WTC11 (cell line): ENCODE measurements at regions not wholly inside any gene's neighbourhood (a gene's known extent, or its start where the extent isn't known, plus 50 kb on each side); places are given as distances from the start of the nearest gene placed in this dataset.

Experiments used
- ESRRA ChIP-seq: sonication (generic); formaldehyde crosslinking; IDR thresholded peaks from 2 replicates; pipeline ENCODE4 v1.8.1; 2022; ENCODE audit warnings: mild to moderate bottlenecking, missing genetic modification reagents, borderline replicate concordance
- NFYB ChIP-seq: sonication (generic); formaldehyde crosslinking; conservative IDR thresholded peaks from 2 replicates; pipeline ENCODE4 v1.8.0; 2022; ENCODE audit warnings: low read depth, missing genetic modification reagents
- TF ChIP-seq, protein P1 (sequence below): sonication (generic); formaldehyde crosslinking; IDR thresholded peaks from 2 replicates; pipeline ENCODE4 v1.8.0; 2022; ENCODE audit warnings: missing genetic modification reagents

DNA sequence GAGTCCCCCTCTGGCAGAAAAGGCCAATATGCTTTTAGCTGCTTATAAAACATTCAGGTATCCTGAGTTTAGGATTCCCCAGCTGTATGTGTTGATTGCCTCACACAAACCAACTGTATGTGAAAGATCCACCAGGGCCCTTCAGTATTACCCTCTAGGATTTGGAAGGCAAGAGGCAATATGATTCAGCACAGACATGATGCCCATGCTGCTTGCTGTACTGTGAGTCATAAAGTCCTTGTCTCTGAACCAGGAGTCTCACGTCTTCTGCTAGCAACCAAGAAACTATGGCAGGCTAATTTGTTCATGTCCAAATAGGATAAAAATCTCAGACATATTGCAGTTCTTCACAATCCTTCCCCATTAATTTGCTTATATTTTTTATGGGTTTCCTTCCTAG is 789.2 kb upstream of the SLC35B3 start:
- TF ChIP-seq ESRRA (CRISPR knock-in tag) (no peak), NFYB (CRISPR knock-in tag) (no peak)
- TF ChIP-seq, protein P1, sequence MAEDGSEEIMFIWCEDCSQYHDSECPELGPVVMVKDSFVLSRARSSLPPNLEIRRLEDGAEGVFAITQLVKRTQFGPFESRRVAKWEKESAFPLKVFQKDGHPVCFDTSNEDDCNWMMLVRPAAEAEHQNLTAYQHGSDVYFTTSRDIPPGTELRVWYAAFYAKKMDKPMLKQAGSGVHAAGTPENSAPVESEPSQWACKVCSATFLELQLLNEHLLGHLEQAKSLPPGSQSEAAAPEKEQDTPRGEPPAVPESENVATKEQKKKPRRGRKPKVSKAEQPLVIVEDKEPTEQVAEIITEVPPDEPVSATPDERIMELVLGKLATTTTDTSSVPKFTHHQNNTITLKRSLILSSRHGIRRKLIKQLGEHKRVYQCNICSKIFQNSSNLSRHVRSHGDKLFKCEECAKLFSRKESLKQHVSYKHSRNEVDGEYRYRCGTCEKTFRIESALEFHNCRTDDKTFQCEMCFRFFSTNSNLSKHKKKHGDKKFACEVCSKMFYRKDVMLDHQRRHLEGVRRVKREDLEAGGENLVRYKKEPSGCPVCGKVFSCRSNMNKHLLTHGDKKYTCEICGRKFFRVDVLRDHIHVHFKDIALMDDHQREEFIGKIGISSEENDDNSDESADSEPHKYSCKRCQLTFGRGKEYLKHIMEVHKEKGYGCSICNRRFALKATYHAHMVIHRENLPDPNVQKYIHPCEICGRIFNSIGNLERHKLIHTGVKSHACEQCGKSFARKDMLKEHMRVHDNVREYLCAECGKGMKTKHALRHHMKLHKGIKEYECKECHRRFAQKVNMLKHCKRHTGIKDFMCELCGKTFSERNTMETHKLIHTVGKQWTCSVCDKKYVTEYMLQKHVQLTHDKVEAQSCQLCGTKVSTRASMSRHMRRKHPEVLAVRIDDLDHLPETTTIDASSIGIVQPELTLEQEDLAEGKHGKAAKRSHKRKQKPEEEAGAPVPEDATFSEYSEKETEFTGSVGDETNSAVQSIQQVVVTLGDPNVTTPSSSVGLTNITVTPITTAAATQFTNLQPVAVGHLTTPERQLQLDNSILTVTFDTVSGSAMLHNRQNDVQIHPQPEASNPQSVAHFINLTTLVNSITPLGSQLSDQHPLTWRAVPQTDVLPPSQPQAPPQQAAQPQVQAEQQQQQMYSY (CRISPR knock-in tag), result no peak
